Right lobe of liver (tissue), 6 donors: ENCODE measurements at regions not wholly inside any gene's neighbourhood (a gene's known extent, or its start where the extent isn't known, plus 50 kb on each side); places are given as distances from the start of the nearest gene placed in this dataset.

Source experiments
- ATAC-seq, 4 donors: fragments of 200-7000 bp; cut with Tn5 transposase; one replicate each; pipeline ENCODE4 v1.9.1; 2020; ENCODE audit warnings: mild to moderate bottlenecking in 4 of 4, moderate library complexity in 4 of 4
- DNase-seq, 3 donors: peaks; one replicate each; pipeline ENCODE4 v3.0.0-alpha.2; 2020
- H3K27ac ChIP-seq, 3 donors: fragments of 200-600 bp; one replicate each; pipeline ENCODE4 v1.8.0; 2022
- H3K27me3 ChIP-seq, 2 donors: fragments of 200-600 bp; one replicate each; pipeline ENCODE4 v1.8.0; 2022
- H3K36me3 ChIP-seq, 4 donors: fragments of 200-600 bp; sonication (generic) in 1 of 4; one replicate each; pipeline versions ENCODE4 v1.5.1 to v1.8.0; 2017 to 2022; ENCODE audit warnings: control low read depth in 1 of 4
- H3K4me1 ChIP-seq, 4 donors: fragments of 200-600 bp; sonication (generic) in 1 of 4; one replicate each; pipeline versions ENCODE4 v1.5.1 to v1.8.0; 2017 to 2022; ENCODE audit warnings: control low read depth in 1 of 4
- H3K4me3 ChIP-seq, 3 donors: fragments of 200-600 bp; one replicate each; pipeline ENCODE4 v1.8.0; 2022
- H3K9me3 ChIP-seq, 4 donors: fragments of 200-600 bp; sonication (generic) in 1 of 4; one replicate each; pipeline versions ENCODE4 v1.5.1 to v1.8.0; 2017 to 2022; ENCODE audit warnings: control low read depth in 1 of 4
- POLR2A ChIP-seq: fragments of 450-650 bp; IDR thresholded peaks from one replicate; pipeline ENCODE4 v1.6.1; 2017; ENCODE audit warnings: antibody characterized with exemption, mild to moderate bottlenecking
- WGBS: methylation state at CpG from one replicate; pipeline ENCODE4 v1.1.6; 2018; ENCODE audit warnings: low coverage, low lambda C conversion rate; ENCODE audit not compliant: insufficient coverage; ENCODE audit errors: missing lambda C conversion rate; 5-methylcytosine and 5-hydroxymethylcytosine counted together
- intact Hi-C, 2 donors: fragments of 100-400 bp; cut with DNase I; formaldehyde crosslinking; loops; one replicate each; pipeline versions ENCODE4 v1.11.2 to v1.14.1; 2022
- TF ChIP-seq, protein P1 (sequence below), 4 donors: fragments of 200-600 bp in 3 of 4; fragments of 450-650 bp in 1 of 4; IDR thresholded peaks; one replicate each; pipeline versions ENCODE4 v1.5.1 to v1.8.0; 2016 to 2022; ENCODE audit warnings: antibody characterized with exemption in 4 of 4, mild to moderate bottlenecking in 2 of 4
- donor health status: DM: no; HTN: yes; CAD: no.
- donor health status: DM: no; HTN: no; CAD: no.
- donor health status: DM: no; HTN: no; CAD: no.
- donor health status: DM: no; HTN: yes; CAD: no.
- donor health status: DM: no; HTN: yes; CAD: no.

GRCh38 chr4:79148369-79148768, 177.5 kb downstream of the NAA11 start:
- Histone ChIP-seq H3K4me1 (no peaks in the 10 kb centered on the region), H3K9me3 (no peaks in the 10 kb centered on the region), H3K27me3 (no peaks in the 10 kb centered on the region), H3K27ac (no peak overlapping the region), H3K36me3 (no peaks in the 10 kb centered on the region), H3K4me3 (no peak overlapping the region)
- ATAC-seq (no peak), DNase-seq (no peak)
- 59% methylated on average over 2 of the region's 2 CpGs for WGBS
- TF ChIP-seq, protein P1, sequence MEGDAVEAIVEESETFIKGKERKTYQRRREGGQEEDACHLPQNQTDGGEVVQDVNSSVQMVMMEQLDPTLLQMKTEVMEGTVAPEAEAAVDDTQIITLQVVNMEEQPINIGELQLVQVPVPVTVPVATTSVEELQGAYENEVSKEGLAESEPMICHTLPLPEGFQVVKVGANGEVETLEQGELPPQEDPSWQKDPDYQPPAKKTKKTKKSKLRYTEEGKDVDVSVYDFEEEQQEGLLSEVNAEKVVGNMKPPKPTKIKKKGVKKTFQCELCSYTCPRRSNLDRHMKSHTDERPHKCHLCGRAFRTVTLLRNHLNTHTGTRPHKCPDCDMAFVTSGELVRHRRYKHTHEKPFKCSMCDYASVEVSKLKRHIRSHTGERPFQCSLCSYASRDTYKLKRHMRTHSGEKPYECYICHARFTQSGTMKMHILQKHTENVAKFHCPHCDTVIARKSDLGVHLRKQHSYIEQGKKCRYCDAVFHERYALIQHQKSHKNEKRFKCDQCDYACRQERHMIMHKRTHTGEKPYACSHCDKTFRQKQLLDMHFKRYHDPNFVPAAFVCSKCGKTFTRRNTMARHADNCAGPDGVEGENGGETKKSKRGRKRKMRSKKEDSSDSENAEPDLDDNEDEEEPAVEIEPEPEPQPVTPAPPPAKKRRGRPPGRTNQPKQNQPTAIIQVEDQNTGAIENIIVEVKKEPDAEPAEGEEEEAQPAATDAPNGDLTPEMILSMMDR (IDR thresholded peaks at IDR 0.05) = no peak
- no peak for TF ChIP-seq POLR2A
- intact Hi-C loops = no loop called here

DNA sequence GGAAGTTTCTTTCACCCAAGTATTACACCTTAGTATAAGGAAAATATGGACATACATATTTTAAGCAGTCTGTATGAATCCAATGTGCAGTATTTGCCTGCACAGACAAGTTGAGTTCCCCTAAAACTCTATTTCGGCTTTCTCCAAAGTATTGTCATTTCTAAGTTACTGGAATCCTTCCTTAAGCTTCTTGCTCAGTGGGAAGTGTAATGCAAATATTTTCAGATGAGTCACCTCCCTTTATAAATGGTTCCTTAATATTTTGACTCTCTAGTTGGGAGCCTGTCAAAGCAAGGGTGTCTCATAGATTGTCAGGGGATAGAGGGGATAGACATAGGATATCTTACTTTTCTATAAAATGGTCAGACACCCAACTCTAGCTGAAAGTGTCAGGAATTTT, 178.6 kb downstream of the NAA11 start:
- DNase-seq (no peak), ATAC-seq (no peak)
- TF ChIP-seq, protein P1 (IDR thresholded peaks at IDR 0.05) = no peak
- TF ChIP-seq POLR2A = no peak
- 53% methylated on average over 1 of the region's 1 CpG for WGBS
- H3K4me1 ChIP-seq = no peaks in the 10 kb centered on the region
- intact Hi-C loops = no loop called here
- no peak overlapping the region for H3K27ac ChIP-seq
- H3K27me3 ChIP-seq = no peaks in the 10 kb centered on the region
- H3K9me3 ChIP-seq = no peaks in the 10 kb centered on the region
- no peaks in the 10 kb centered on the region for H3K36me3 ChIP-seq
- H3K4me3 ChIP-seq = no peak overlapping the region

- Histone ChIP-seq H3K27me3 (no peaks in the 10 kb centered on the region), H3K27ac (no peak overlapping the region), H3K9me3 (no peaks in the 10 kb centered on the region), H3K36me3 (no peaks in the 10 kb centered on the region), H3K4me3 (no peak overlapping the region), H3K4me1 (no peaks in the 10 kb centered on the region)
- TF ChIP-seq, protein P1 (IDR thresholded peaks at IDR 0.05) = no peak
- no peak for TF ChIP-seq POLR2A
- no CpG with 5 or more reads among the region's 3 CpGs for WGBS
- ATAC-seq = peak in 1 of 4 donors; percentile 44
- intact Hi-C loops = no loop called here
- no peak for DNase-seq
Measured at GRCh38 chr4:79141530-79141929, 184.3 kb downstream of the NAA11 start.

DNA sequence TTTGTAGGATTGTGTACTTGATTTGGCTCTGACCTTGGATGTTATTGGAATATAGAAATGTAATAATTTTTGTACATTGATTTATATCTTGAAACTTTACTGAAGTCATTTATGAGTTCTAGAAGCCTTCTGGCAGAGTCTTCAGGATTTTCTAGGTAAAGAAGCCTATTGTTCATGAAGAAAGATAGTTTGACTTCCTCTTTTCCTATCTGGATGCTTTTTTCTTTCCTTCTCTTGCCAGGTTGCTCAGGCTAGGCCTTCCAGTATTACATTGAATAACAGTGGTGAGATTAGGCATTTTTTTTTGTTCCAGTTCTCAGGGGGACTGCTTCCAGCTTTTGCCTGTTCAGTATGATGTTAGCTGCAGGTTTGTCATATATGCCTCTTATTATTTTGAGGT, 191.1 kb downstream of the NAA11 start:
- H3K4me3 ChIP-seq = no peak overlapping the region
- intact Hi-C loops = no loop called here
- H3K36me3 ChIP-seq = no peaks in the 10 kb centered on the region
- H3K27me3 ChIP-seq = no peaks in the 10 kb centered on the region
- H3K4me1 ChIP-seq = no peaks in the 10 kb centered on the region
- no peak for DNase-seq
- TF ChIP-seq POLR2A = no peak
- TF ChIP-seq, protein P1 (IDR thresholded peaks at IDR 0.05) = no peak
- no peak for ATAC-seq
- no peak overlapping the region for H3K27ac ChIP-seq
- H3K9me3 ChIP-seq = no peaks in the 10 kb centered on the region

DNA sequence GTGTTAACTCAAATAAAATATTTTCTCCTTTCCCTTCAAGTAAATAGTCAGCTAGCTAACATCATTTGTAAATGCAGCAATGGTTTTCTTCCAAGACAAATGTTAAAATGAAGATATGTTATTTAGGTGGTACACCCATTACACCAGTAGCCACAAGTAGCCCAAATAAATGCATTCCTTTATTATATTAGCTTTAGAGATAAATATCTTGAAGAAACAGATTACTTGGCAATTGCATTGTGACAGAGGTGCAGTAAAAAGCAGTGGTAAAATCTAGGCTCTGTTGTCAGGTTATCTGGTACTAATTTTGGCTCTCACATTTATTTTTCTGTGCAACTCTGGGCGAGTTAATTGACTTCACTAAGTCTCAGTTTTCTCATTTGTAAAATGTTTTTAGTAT, 193.0 kb downstream of the NAA11 start:
- DNase-seq (no peak), ATAC-seq (no peak)
- Histone ChIP-seq H3K36me3 (no peaks in the 10 kb centered on the region), H3K9me3 (no peaks in the 10 kb centered on the region), H3K4me3 (no peak overlapping the region), H3K27ac (no peak overlapping the region), H3K27me3 (no peaks in the 10 kb centered on the region), H3K4me1 (no peaks in the 10 kb centered on the region)
- WGBS = 37% methylated on average over 1 of the region's 1 CpG
- intact Hi-C loops = no loop called here
- TF ChIP-seq, protein P1 (IDR thresholded peaks at IDR 0.05) = no peak
- TF ChIP-seq POLR2A = no peak
